HG03460 (cell line): ENCODE measurements at regions not wholly inside any gene's neighbourhood (a gene's known extent, or its start where the extent isn't known, plus 50 kb on each side); places are given as distances from the start of the nearest gene placed in this dataset.
"Not testable (repeated sequence)": the region's sequence is repeated elsewhere in the genome, so short reads cannot be mapped to it uniquely, and the experiment has no call there.

Experiments used
- ATAC-seq: cut with Tn5 transposase; IDR thresholded peaks from one replicate; pipeline ENCODE4 v1.9.1; 2021; ENCODE audit not compliant: unreplicated experiment

DNA sequence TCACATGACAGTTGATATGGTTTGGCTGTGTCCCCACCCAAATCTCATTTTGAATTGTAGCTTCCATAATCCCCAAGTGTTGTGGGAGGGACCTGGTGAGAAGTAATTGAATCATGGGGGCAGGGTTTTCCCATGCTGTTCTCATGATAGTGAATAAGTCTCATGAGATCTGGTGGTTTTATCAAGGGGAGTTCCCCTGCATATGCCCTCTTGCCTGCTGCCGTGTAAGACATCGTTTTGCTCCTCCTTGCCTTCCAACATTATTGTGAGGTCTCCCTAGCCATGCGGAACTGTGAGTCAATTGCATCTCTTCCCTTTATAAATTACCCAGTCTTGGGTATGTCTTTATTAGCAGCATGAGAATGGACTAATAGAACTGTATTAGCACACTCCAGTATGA lies 382.4 kb upstream of the PODXL start:
- ATAC-seq = not testable (repeated sequence)

DNA sequence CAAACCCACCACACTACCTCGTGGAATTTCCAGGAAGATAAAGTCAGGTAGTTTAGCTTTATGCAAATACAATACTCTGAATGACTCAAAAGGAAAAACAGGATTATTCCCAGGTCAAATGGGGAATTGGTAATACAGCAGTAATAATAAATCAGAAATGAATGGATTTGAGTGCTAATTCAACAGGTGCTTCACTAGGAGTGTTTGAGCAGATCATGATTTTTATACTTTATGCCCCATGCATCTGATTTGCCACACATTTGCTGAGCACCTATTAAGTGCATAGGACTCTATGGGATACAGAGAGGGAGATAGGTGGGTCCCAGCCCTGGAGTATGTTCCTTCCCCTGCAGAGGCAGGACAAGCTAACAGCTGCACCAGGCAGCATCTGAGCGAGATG lies 381.4 kb upstream of the PODXL start:
- no peak for ATAC-seq

DNA sequence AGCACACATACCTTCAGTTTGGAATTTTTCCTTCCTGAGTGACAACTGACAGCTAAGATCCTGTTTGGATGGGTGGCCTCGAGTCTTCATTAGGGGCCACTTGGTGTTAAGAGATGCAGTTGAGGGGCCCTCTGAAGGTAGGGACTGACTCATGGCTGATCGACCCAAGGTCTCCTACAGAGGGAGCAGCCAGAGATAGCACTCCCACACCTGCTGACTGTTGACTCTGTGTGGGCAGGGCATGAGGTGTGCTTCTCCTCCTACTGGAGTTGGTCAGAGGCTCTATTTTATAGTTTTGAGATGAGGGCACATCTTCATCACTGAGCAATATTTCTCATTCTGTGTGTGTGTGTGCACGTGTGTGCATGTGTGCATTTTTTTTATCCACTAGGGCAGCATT lies 378.8 kb upstream of the PODXL start:
- ATAC-seq = no peak

DNA sequence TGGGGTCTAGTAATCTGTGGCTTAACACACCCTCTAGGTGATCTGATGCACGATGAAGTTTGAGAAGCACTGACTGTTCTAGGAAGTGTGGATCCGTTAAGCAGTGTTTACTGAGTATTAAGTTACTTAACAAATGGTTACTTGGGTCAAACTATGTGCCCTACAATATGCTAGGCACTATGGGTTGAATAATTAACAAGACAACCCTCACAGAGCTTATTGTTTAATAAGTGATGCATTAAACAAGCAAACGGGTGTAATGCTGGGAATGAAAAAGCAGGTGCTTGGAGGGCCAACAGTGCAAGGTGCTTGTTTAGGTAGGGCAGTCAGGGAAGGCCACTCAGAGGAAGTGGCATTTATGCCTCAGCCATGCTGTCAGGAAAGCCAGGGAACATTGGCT lies 378.0 kb upstream of the PODXL start:
- ATAC-seq = no peak

DNA sequence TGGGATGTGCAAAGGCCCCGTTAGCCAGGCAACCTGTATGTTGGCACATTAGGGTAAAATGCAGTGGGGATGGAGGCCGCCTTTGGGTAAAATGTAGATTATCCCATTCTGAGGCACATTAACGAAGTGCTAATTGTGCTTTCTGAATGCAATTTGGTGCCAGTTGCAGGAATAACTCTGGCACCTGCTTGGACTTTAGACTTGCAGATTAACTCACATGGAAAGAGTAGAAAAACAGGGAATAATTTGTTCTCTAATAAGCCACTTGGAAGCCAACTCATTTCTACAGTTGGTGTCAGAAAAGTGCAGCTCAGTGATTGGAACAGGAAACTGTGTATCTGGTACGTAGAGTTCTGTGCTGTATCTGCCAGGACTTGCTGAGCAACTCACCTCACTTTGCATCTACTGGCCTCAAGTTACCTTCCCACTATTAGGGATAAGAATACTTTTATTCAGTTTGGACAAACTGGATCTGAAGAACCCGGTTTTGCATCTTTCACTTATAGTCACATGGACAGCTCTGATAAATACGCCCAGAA lies 377.4 kb upstream of the PODXL start:
- no peak for ATAC-seq

DNA sequence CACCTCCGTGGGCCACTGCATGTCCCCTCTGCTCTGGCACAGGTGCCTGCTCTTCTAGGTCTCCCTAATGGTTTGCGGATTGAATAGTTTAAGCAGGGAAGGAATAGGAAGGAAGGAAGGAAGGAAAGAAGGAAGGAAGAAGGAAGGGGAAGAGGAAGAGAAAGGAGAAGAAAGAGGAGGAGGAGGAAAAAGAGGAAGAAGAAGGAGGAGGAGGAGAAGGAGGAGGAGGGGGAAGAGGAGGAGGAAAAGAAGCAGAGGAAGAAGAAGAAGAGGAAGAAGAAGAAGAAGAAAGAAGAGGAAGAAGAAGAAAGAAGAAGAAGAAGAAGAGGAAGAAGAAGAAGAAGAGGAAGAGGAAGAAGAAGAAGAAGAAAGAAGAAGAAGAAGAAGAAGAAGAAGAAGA lies 376.8 kb upstream of the PODXL start:
- ATAC-seq = not testable (repeated sequence)

DNA sequence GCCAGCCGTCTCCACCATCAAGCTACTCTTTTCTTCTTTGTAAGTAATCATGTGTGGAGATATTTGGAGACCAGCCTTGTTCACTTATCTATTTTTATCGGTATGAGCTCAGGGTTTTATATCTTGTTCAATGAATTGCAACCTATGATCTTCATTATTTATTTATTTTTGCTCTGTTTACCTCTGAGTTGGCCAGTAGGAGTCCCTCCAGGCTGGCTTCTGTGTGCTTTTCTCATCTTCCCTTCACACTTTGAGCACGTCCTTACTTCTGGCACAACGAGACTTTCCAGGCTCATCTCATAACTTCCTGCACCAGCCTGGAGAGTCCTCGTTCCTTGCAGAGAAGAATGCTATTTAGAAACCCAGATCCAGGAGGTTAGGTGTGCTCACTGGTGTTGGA lies 375.8 kb upstream of the PODXL start:
- no peak for ATAC-seq

DNA sequence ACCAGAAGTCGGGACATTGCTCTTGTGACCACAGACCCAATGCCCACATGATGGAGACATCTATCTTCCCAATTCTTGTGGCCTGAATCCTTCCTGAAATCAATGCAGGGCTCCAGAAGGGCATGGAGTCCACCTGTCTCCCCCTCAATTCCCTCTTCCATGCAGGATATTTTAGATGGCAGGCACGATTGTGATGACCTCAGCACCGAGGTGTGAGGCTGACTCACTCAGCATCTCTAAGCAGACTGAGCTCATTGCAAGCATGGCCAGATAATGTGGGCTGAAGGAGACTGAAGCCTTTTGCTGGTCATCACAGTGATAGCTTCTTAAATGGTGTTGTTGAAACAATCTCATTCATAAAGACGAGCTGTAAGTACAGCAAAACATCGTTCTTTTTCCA lies 374.9 kb upstream of the PODXL start:
- ATAC-seq = no peak

DNA sequence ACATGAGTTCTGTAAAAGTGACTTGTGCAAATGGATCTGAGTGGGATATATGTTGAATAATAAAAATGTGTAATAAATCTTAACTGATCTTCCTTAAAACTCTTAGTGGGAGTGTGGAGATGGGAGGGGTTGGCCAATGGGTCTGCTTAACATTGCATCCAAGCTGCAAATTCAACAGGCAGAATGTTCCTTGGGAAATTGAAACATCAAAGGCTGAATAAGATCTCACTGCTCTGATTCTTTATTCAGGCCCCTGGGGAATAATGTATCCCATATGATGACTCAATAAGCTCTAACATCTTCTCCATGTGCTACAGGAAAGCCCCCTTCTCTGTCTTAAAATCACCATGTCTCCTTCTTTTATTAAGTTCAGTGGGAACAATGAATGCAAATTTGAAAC lies 373.2 kb upstream of the PODXL start:
- no peak for ATAC-seq

DNA sequence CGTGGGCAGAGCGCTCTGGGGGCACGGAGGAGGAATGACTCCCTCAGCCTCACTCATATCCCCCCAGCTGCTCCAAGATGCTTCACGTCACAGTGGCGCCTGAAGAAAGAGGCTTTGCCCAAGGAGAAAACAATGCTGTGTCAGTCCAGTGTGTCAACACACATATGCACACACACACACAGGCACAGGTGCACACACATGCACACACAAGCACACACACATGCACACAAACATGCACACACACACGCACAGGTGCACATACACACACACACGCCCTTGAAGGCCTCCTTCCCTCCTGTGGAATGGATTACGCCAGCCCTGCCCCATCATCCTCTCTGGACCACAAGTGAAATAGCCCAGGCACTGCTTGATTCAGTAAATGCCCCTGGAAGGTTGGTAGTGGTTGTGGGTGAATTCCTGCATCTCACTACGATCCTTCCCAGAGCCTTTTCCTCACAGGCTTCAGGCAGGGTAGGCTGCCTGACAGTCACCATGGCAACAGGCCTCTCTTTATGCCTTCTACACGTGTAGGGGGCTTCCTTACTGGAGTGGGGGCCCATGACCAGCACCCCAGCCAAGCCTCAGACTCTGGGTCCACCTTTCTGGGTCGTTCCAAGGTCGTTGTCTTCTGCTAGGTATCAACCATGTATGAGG lies 371.5 kb upstream of the PODXL start:
- no peak for ATAC-seq

DNA sequence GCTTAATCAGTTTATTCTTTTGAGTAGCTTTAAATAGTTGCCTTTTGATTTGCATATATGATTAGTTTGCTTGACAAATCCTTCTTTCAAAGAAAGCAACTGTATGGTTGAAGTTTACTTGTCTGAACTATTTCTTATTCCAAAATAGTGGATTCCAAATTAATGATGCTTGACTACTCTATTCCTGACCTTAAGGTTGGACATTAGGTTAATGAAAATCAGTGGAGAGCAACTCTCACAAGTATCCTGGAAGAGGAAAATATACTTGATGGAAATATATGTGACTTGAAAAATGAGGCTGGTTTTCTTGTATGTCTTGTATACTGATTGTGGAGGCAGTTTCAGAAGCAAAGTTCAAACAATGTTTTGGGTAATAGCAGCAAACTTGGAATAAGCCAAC lies 369.2 kb upstream of the PODXL start:
- ATAC-seq = no peak

DNA sequence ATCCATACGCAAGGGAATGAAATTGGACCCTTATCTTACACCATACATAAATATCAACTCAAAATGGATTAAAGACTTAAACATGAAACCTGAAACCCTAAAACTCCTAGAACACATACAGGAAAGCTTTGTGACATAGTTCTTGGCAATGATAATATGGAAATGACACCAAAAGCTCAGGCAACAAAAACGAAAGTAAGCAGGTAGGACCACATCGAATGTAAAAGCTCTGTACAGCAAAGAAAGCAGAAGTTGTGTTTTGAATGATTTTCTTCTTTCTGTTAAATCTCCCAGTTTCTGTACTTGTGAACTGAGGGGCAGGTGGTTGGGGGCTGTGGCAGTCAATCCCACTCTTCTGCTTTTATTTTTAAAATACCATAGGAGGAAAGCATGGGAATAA lies 368.4 kb upstream of the PODXL start:
- no peak for ATAC-seq

DNA sequence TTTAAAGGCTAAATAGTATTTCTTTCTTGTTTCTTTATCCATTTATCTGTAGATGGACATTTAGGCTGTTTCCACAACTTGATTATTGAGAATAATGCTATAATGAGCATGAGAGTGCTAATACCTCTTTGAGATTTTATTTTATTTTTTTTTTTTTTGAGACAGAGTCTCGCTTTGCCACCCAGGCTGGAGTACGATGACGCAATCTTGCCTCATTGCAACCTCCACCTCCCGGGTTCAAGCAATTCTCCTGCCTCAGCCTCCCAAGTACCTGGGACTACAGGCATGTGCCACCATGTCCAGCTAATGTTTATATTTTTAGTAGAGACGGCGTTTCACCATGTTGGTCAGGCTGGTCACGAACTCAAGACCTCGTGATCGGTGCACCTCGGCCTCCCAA lies 366.5 kb upstream of the PODXL start:
- ATAC-seq = not testable (repeated sequence)

DNA sequence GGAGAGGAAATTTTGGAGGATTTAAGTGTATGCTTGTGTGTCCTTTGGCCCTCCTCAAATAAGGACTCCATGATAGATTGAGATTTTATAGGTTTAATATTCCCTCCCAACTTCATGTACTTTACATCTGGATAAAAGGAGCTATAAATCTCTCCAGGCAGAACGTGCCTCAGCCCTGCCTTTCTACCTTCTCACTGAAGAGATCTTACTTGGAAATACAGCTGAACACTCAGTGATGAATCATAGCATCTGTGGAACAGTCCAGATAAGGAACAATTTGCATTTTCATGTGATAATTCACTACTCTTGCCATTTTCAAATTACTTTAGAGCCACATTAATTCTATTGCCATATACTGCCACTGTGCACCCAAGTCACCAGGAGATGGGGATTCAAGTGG lies 364.6 kb upstream of the PODXL start:
- ATAC-seq = no peak

DNA sequence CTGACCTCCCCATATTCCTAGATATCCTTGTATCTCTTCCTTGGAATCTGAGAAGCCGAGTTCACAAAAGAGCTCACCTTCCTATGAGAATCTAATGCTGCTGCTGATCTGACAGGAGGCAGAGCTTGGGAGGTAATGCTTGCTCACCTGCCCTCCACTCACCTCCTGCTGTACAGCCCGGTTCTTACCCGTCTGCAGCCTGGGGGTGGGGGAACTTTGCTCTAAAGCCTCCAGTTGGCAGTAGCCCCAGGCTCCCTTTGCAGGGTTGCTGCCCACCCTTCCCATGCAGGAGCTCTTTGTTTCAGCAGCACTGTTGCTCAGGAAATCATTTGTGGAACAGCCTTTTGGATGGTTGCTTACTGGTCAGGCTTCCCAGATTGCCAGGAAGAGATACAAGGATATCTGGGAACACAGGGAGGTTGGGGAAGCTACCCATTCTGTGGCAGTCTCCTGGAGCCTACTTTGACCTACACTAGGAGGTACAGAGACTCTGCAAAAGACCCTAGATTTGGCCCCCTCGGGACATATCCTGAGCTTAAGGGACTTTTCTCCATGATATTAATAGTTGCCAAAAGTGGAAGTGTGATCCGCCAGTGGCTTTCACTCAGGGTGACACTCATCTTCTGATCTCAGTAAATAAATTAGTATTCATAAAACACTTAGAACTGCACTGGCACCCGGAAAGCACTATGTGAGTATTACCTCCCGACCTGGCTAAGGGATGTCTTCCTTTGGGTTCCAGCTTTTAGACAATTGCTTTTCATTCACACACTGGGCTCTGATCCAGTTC lies 363.7 kb upstream of the PODXL start:
- no peak for ATAC-seq

DNA sequence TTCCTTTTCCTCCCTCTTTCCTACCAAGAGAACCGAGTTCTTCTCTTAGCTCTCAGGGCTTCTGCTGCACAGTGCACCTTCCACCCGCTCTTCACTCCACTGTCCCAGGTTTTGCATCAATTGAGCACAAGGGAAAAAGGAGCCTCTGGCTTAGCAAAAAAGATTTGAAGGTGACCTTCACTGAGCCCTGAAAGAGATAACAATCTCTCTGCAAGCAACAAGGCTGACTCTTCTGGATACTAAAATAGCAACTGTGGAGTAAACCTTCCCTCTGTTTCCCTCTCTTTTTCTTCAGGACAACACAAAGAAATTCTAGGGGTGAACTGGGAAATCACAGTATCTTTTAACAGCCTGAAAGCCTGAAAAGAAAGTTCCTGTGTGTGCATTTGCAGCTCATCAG lies 354.7 kb upstream of the PODXL start:
- ATAC-seq = no peak

DNA sequence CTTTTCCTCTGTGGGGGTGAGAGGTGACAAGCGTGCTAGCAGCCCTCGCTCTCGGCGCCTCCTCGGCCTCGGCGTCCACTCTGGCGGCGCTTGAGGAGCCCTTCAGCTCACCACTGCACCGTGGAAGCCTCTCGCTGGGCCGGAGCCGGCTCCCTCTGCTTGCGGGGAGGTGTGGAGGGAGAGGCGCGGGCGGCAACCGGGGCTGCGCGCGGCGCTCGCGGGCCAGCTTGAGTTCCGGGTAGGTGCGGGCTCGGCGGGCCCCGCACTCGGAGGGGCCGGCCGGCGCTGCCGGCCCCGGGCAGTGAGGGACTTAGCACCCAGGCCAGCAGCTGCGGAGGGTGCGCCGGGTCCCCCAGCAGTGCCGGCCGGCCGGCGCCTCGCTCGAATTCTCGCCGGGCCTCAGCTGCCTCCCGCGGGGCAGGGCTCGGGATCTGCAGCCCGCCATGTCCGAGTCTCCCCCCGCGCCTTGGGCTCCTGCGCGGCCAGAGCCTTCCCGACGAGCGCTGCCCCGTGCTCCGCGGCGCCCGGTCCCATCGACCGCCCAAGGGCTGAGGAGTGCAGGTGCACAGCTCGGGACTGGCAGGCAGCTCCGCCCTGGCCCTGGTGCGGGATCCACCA lies 352.8 kb upstream of the PODXL start:
- ATAC-seq = no peak

DNA sequence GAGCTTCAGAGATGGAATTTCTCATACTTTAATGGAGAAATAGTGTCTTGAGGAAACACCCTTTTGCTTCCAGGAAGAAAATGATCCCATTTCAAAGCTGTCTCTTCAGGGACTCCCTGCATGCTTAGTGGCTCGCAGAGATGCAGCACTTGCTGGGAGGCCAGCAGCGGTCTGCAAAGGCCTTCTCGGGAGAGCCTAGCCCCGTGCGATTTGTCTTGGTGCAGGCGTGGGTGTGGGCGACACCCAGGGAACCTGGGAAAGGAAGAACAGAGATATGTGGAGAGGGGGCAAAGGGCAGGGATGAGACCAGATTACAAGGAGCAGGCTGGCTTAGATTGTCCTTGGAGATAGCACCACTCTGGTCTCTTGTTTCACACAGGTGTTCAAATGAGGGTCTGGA lies 352.3 kb upstream of the PODXL start:
- no peak for ATAC-seq

DNA sequence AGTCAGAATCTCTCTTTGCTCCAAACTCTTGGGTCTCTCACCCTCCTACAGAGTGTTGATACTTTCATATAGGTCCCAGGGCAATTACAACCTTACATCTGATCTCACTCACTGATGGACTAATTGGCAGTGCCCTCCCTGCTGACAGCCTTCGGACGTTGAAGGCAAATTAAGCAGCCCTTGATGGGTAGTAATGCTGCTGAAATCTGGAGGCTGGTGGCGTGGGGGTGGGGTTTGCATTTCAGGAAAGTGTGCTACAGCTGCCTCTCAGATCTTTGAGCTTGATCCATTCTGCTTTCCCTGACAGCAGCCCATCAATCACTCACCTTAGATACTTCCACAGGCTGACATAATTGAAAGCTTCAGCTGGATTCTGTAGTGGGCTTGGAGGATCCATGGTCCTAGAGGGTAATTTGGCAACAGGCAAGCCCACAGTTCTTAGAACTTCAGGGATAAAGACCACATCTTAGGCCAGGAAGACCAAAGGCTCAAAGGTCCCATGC lies 349.1 kb upstream of the PODXL start:
- no peak for ATAC-seq

DNA sequence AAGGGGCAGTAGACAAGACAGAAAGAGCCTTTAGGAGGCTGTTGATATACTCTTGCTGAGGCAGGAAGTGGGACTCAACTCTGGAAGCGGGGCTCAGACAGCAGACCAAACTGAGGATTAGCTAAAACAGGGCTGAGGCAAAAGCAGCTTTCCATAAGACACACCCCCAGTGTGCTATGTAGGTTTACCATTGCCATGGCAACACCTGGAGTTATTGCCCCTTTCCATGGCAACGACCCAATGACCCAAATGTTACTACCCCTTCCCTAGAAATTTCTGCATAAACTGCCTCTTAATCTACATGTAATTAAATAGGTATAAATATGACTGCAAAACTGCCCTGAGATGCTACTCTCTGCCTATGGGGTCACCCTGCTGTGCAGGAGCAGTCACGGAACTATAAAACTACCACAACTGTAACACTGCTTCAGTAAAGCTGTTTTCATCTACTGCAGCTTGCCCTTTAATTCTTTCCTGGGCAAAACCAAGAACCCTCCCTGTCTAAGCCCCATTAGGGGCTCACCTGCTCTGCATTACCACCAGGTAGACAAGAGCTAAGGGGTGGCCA lies 348.4 kb upstream of the PODXL start:
- no peak for ATAC-seq

DNA sequence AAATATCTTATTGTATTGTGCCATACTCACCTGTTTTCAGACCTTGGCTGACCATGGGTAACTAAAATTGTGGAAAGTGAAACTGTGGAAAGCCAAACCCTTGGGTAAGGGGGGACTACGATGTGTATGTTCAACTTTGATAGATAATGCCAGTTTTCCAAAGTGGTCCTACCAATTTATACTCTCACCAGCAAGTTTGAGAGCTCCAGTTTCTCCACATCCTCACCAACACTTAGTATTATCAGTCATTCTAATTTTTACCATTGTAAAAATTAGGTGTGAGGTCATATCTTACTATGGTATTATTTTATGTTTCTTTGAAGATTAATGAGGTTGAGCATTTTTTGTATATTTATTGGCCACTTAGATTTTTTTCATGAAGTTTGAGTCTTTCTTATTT lies 346.9 kb upstream of the PODXL start:
- ATAC-seq = no peak
